GM21619 (cell line): ENCODE measurements at regions not wholly inside any gene's neighbourhood (a gene's known extent, or its start where the extent isn't known, plus 50 kb on each side); places are given as distances from the start of the nearest gene placed in this dataset.

ENCODE experiments used
- ATAC-seq: cut with Tn5 transposase; IDR thresholded peaks from one replicate; pipeline ENCODE4 v1.9.1; 2021; ENCODE audit not compliant: unreplicated experiment

GRCh38 chr11:91966368-91966767 lies 258.2 kb upstream of the FAT3 start:
- ATAC-seq = no peak

DNA sequence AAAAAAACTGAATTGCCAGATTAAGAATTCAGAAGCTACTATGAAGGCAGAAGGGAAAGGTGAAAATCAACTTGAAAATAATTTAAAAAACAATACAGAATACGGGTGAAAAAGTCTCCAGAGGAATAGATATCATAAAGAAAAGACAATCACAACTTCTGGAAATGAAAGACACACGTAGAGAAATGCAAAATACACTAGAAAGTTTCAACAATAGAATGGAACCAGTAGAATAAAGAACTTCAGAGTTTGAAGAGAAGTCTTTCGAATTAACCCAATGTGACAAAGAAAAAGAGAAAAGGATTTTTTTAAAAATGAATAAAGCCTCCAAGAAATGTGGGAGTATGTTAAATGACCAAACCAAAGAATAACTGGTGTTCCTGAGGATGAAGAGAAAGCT lies 263.8 kb upstream of the FAT3 start:
- ATAC-seq = no peak

GRCh38 chr11:91959411-91959810 lies 265.2 kb upstream of the FAT3 start:
- no peak for ATAC-seq

- ATAC-seq = no peak
These were observed 267.9 kb upstream of the FAT3 start for GRCh38 chr11:91956711-91957110.

DNA sequence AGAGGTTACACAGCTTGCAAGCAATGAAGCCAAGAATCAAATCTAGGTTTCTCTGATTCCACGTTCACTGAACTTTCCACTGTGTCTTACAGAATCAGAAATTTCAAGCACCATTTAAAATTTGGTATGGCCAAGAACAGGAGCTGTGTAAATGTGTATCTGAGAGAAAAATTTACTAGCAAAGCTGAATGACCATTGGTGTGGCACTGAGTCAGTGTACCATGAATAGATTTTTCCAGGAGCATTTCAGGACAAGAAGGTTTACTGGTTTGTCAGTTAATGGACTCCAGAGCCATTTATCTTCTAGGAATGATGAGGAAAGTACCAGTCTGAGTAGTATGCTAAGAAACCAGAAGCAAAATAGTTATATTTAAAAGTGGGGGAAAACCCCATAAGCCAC lies 269.4 kb upstream of the FAT3 start:
- ATAC-seq = no peak

- ATAC-seq = no peak
These were observed 272.6 kb upstream of the FAT3 start for GRCh38 chr11:91952056-91952455.

DNA sequence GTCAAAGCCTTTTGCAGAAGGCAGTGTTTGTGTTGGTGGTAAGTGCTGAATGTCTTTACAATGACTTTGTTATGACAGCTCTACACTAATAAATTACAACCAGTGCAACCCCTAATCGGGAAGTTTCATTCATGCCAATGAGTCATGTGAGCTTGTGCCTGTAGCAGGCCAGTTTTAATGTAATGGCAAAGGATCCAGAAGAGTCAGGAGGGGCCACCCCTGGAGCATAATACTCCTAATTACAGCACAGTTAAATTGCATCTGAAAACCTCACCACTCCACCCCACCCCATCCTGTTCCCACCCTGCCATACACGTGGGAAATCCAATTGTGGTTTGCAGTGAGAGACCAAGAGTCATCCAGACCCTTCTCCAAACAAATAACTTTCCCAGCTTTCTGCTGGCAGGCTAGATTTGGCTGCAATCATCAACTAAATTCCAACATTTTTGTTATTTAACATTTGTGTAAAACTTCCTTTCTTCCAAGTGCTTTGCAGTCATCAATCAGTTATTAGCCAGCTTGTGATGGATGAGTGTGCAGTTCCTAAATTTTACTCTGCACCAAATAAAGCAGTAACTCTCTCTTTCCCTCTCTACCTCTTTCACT lies 277.3 kb upstream of the FAT3 start:
- no peak for ATAC-seq

DNA sequence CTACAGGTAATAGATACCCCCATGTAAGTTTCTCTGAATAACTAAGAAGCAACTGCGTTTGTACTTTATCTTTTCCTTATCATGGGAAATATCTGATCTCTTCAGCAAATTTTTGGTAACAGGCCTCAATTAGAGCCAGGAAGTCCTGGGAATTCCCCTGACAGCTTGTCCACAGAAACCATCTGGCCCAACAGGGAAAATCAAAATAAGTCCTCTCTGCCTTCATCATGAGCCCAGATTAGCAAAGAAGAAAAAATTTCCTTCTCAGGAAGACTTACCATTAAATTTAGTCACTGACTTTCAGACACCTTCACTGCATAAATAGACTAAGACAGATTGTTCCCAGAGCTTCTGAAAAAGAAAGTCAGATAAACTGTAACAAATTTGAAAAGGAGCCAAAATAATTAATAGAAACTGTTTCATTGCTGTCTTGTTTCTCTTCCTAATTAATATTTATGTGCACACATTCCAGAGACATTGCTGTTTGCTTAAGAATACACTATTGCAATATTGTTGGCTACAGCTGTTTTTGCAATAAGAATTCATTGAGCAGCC lies 278.1 kb upstream of the FAT3 start:
- no peak for ATAC-seq

DNA sequence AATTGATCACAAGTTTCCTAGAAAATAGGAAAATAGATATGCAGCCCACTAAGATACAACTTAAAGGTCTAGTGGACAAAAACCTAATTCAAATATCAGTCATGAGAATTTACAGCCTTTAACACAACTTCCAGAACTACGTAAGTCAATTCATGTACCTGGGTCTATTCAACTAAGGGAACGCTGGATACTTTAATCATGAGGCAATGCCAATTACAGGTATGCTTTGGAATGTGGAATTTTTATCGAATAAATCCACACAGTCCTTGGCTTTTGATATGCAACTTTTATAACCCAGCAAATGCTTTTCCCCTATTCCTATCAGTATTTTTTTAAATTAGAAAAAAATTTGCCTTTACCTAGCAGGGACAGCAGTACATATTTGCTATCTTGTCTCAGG lies 289.5 kb upstream of the FAT3 start:
- no peak for ATAC-seq

DNA sequence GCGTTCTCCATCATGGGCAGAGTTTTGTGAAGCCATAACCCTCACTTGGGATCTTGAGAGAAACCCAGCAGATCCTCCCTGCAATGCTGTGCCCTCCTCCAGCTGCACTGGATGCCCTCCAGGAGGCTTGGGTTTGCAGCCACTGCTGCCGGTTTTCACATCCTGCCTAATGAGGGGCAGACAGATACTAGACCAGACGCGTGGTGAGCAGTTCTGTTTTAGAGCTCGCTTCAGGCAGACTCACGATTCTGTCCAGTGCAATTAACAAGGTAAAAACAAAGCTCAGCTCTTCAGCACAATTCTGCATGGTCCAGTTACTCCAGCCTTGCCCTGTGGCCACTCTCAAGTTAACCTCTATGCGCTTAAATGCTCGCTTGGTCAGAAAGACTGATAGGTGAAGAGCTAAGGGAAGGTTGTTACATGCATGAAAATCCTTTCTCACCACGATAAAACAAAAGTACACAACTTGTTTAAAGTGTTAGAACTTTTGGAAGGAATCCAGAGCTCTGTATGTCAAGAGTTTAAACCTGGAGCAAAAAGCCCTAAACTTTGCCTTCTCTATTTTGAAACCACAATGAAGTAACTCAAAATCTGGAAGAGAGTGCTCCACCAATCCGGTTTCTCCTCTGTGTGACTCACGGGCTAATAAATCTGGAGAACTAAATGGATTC lies 292.3 kb upstream of the FAT3 start:
- ATAC-seq = no peak

DNA sequence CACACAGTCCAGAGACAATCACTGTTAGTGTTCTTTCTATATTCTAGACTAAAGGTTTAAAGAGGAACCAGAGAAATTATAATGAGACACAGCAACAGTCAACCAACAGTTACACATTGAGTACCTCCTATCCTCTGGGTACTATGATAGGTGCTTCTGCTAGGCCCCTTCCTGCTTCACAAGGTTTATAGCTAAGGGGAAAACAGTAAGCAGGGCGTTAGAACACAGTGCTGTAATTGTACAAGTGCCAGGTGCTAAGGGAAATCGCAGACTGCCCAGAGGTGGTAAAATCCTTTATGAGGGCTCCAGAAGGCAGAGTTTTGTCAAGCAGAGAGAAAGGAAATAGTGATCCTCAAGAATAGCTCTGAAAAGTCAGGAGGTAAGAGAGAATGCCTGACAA lies 297.2 kb upstream of the FAT3 start:
- no peak for ATAC-seq

DNA sequence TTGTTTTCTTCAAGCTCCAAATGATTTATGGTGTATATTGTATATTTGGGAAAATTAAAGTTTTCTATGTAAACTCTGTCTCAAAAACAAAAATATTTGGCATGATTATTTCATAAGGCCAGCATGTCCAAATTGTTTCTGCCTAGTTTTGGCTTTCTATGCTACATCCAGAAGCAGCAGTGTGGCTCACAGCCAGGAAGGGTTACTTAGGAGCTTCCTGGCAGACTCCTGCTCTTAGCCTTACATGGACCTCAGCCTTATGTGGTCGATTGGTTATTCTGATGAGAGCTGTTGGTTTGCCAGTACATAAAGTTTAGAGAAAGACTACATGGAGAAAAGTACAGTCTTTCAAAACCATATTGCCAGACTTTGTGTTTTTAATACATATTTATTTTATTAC lies 297.7 kb upstream of the FAT3 start:
- ATAC-seq = no peak

GRCh38 chr11:91922846-91923245 lies 301.8 kb upstream of the FAT3 start:
- ATAC-seq = no peak

- no peak for ATAC-seq
These were observed 302.6 kb upstream of the FAT3 start for GRCh38 chr11:91921974-91922373.

DNA sequence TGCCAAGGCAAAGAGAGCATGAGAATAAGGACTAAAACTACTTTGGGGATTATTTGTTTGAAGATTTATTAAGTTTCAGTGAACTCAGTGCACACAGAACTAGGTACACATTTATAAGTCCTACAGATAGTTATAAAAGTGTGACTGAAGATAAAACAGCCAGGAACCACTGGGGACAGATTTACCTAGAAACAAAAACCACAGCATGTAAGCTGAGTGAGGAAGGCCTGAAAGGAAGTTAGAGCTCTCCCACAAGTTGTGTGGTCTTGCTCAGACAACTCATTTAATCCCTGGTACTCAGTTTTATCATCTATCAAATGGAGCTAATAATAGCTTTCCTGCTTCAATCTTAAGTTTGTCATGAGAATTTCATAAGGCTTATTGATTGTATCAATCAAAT lies 311.2 kb upstream of the FAT3 start:
- ATAC-seq = no peak

DNA sequence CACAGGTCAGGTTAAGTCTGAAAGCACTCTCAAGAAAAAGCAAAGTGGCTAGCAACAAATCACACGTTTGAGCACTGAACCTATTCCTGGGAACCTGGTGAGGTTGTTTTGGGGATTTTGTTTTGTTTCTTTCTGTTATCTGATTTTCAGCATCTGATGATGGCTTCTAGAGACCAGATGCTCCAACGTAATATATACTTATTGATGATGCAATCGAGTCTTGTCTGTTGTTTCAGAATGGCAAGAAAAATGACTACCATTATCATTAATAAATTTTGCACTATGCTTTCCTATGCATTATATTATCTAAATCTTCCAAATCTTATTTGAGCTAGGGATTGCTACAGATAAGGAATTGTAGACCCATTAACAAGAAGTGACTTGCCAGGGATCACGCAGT lies 312.3 kb upstream of the FAT3 start:
- no peak for ATAC-seq

- no peak for ATAC-seq
These were observed 317.6 kb upstream of the FAT3 start for GRCh38 chr11:91906871-91907624.

GRCh38 chr11:91904792-91905785 lies 319.5 kb upstream of the FAT3 start:
- no peak for ATAC-seq

DNA sequence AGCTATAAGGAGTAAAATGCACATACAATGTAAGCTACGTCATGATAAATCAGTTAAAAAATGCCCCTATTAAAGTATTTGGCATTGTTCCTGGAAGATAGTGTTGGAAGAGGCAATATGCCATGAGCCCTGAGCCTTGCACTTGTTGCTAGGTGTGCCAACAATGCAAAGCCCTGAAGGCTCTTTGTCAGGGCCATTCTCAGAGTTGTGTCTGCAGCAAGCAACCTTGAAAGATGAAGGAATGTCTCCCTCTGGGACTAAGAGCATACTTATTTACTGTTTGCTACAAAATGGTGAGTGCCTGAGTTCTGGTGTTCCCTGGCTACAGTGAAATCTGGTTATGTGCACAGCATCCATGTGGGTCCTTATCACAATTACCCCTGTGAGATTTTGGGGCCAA lies 322.3 kb upstream of the FAT3 start:
- no peak for ATAC-seq

DNA sequence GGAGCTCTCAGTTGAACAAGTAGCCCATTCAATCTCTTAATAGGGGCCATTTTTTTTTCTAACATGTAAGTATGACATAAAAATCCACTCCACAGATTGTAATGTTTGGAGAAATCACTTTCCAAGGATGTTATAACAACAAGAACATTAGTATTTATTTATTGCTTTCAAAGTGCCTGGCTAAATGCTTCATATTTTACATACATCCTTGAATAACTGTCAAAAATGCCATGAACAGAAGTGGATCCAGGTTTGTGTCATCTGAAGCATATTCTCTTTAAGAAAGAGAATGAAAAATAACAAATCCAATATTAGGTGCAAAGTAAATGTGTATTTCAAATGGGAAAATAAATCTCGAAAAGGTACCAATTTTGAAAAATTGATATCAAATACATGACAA lies 344.0 kb upstream of the FAT3 start:
- no peak for ATAC-seq

- ATAC-seq = no peak
These were observed 347.9 kb upstream of the FAT3 start for GRCh38 chr11:91876746-91877145.
